ENCODE measurements at regions not wholly inside any gene's neighbourhood (a gene's known extent, or its start where the extent isn't known, plus 50 kb on each side); places are given as distances from the start of the nearest gene placed in this dataset.
"Not testable (repeated sequence)": the region's sequence is repeated elsewhere in the genome, so short reads cannot be mapped to it uniquely, and the experiment has no call there.

DNA sequence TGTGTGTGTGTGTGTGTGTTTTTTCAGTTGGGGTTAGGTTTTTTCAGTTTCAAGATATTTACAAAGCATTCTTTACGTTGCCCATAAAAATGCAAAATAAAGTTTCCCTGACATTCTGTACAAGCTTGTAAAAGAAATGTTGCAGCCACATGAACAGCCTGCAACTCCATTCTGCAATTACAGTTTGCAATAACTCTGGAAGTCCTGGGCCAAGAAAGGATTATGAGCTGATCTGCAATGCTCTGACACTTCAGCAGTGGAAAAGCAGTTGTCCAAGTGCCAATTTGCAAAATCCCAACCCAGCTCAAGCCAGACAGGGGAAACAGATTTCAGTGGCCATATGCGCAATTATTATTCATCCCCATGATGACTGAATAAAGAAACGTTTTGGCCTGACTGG lies 322.1 kb downstream of the MEX3B start:
- no peak for DNase-seq (ENCODE audit: low read depth)
- H3K4me3 ChIP-seq (ENCODE audit: low read depth, low read length), result no peak overlapping the region
- TF ChIP-seq CTCF (IDR thresholded peaks at IDR 0.05; ENCODE audit: low read depth, low read length) (no peak), MYC (IDR thresholded peaks at IDR 0.05; ENCODE audit: low read depth, low read length) (no peak), POLR2A (IDR thresholded peaks at IDR 0.05; ENCODE audit: extremely low read depth, insufficient read length) (no peak)
- TF ChIP-seq, protein P1, sequence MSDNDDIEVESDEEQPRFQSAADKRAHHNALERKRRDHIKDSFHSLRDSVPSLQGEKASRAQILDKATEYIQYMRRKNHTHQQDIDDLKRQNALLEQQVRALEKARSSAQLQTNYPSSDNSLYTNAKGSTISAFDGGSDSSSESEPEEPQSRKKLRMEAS (IDR thresholded peaks at IDR 0.05; ENCODE audit: low read depth, low read length), result no peak

DNA sequence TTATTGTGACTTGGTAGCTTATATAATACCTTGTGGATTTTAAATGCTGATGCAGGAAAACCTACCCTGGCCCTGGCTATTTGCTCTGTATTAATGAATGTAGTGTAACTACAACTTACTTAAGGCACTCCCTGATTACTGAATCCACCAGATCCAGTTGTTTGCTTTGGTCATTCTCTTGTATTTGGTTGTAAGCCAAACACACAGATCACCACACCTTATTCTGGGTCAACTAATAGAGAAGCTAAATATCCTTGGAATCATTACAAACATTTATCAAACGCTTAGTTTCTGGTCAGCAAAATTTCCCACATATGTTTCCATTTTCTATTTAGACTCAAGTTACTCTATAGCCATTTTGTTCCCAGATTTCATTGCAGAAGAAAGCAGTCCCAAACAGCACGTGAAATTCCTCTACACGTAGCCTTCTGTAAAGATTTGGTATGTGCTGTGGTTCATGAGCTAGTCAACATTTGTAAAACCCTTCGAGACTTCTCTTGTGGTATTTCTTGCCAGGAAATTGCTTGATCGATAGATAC lies 322.6 kb downstream of the MEX3B start:
- no peak for TF ChIP-seq MYC (IDR thresholded peaks at IDR 0.05; ENCODE audit: low read depth, low read length)
- no peak for TF ChIP-seq POLR2A (IDR thresholded peaks at IDR 0.05; ENCODE audit: extremely low read depth, insufficient read length)
- no peak for TF ChIP-seq CTCF (IDR thresholded peaks at IDR 0.05; ENCODE audit: low read depth, low read length)
- TF ChIP-seq, protein P1 (IDR thresholded peaks at IDR 0.05; ENCODE audit: low read depth, low read length), result no peak

DNA sequence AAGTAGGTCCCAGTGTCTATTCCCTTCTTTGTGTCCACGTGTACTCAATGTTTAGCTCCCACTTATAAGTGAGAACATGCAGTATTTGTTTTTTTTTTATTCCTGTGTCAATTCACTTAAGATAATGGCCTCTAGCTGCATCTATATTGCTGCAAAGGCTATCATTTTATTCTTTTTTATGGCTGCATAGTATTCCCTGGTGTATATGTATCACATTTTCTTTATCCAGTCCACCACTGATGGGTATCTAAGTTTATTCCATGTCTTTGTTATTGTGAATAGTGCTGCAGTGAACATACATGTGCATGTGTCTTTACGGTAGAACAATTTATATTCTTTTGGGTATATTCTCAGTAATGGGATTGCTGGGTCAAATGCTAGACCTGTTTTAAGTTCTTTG lies 329.4 kb downstream of the MEX3B start:
- not testable (repeated sequence) for H3K4me3 ChIP-seq (ENCODE audit: low read depth, low read length); DNase-seq (ENCODE audit: low read depth)

More for the DNA sequence above, 322.6 kb downstream of the MEX3B start:
- no peak overlapping the region for H3K4me3 ChIP-seq (ENCODE audit: low read depth, low read length)
- DNase-seq (ENCODE audit: low read depth), result no peak

- no peak for DNase-seq (ENCODE audit: low read depth)
- no peak overlapping the region for H3K4me3 ChIP-seq (ENCODE audit: low read depth, low read length)
- TF ChIP-seq POLR2A (IDR thresholded peaks at IDR 0.05; ENCODE audit: extremely low read depth, insufficient read length) (no peak), MYC (IDR thresholded peaks at IDR 0.05; ENCODE audit: low read depth, low read length) (no peak), CTCF (IDR thresholded peaks at IDR 0.05; ENCODE audit: low read depth, low read length) (no peak)
- TF ChIP-seq, protein P1 (IDR thresholded peaks at IDR 0.05; ENCODE audit: low read depth, low read length), result no peak
Observed at GRCh38 chr15:81710328-81710727, 335.5 kb downstream of the MEX3B start.

DNA sequence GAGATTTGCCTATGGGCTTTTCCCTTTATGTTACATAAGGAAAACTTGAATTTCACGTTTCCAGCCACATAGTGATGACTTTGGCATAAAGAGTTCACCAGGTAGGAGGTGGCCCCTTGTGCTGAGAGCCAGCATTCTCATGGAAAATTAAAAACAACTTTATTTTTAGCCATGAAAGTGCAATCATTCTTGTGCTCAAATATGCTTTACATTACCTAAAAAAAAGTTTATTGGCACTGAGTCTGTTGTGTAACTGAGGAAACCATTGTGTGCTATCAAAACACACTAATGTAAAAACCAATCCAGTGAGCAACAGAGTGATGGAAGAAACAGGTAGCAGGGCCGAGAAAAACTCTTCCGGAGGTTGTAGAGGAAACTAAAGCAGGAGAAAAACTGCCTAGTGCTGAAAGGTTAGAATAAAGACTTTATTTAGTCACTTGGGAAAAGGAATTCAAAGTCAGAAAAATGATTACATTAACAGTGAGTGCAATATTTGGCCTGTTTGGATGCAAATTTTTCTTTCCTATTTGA lies 332.9 kb upstream of the TMC3 start:
- not testable (repeated sequence) for H3K4me3 ChIP-seq (ENCODE audit: low read depth, low read length); DNase-seq (ENCODE audit: low read depth)

DNA sequence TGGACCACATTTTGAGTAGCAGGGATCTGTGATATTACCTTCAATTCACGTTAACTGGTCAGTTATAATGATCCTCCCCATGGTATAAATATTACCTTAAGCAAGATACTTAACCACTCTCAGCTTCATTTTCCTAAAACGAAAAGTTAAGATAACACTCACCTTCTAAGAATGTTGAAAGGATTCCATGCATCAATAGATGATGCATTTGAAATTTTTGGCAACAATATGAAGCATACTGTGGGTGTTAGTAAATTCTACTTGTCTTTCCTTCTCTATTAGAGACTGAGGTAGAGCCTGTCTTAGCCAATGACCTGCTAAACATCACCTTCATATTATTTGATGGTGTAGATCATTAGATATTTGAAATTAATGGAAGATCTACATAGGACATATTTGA lies 331.7 kb upstream of the TMC3 start:
- not testable (repeated sequence) for H3K4me3 ChIP-seq (ENCODE audit: low read depth, low read length); DNase-seq (ENCODE audit: low read depth)

- H3K4me3 ChIP-seq (ENCODE audit: low read depth, low read length), result no peak overlapping the region
- no peak for DNase-seq (ENCODE audit: low read depth)
- TF ChIP-seq CTCF (IDR thresholded peaks at IDR 0.05; ENCODE audit: low read depth, low read length) (no peak), MYC (IDR thresholded peaks at IDR 0.05; ENCODE audit: low read depth, low read length) (no peak), POLR2A (IDR thresholded peaks at IDR 0.05; ENCODE audit: extremely low read depth, insufficient read length) (no peak)
- TF ChIP-seq, protein P1 (IDR thresholded peaks at IDR 0.05; ENCODE audit: low read depth, low read length), result no peak
Observed at GRCh38 chr15:81686021-81686420, 312.0 kb upstream of the TMC3 start.

Measured in NB4 (cell line).